SK-N-SH (cell line): ENCODE measurements at regions not wholly inside any gene's neighbourhood (a gene's known extent, or its start where the extent isn't known, plus 50 kb on each side); places are given as distances from the start of the nearest gene placed in this dataset.

Experiments
- EZH2phosphoT487 ChIP-seq: fragments of 200-600 bp; sonication (generic); IDR thresholded peaks from 2 replicates; pipeline ENCODE4 v1.6.1; 2017; ENCODE audit warnings: low read depth, mixed run types, mild to moderate bottlenecking, antibody characterized with exemption, moderate library complexity, borderline replicate concordance
- FOSL2 ChIP-seq: IDR thresholded peaks from 2 replicates; pipeline ENCODE4 v1.4.0; 2012; ENCODE audit warnings: low read depth, mild to moderate bottlenecking, moderate library complexity, borderline replicate concordance
- GABPA ChIP-seq: IDR thresholded peaks from 2 replicates; pipeline ENCODE4 v1.4.0; 2012; ENCODE audit warnings: low read depth, mild to moderate bottlenecking
- NFIC ChIP-seq: IDR thresholded peaks from 2 replicates; pipeline ENCODE4 v1.4.0; 2012; ENCODE audit warnings: borderline replicate concordance
- PBX3 ChIP-seq: IDR thresholded peaks from 2 replicates; pipeline ENCODE4; 2012
- POLR2AphosphoS5 ChIP-seq: IDR thresholded peaks from 2 replicates; pipeline ENCODE4 v1.6.1; 2012; ENCODE audit warnings: low read depth, low read length
- REST ChIP-seq: IDR thresholded peaks from 2 replicates; pipeline ENCODE4 v1.6.1; 2012; ENCODE audit warnings: mild to moderate bottlenecking, low read depth, low read length, moderate library complexity
- RFX5 ChIP-seq: IDR thresholded peaks from 2 replicates; pipeline ENCODE4 v1.6.1; 2012; ENCODE audit warnings: mild to moderate bottlenecking, improper control_type of control experiment, low read length
- SIN3A ChIP-seq: IDR thresholded peaks from 2 replicates; pipeline ENCODE4 v1.6.1; 2012; ENCODE audit warnings: low read depth, mild to moderate bottlenecking, low read length, moderate library complexity, borderline replicate concordance
- SMC3 ChIP-seq: IDR thresholded peaks from 2 replicates; pipeline ENCODE4 v1.6.1; 2012; ENCODE audit warnings: low read depth, low read length, improper control_type of control experiment
- TAF1 ChIP-seq: IDR thresholded peaks from 2 replicates; pipeline ENCODE4 v1.6.1; 2012; ENCODE audit warnings: low read depth, mild to moderate bottlenecking, low read length, moderate library complexity, borderline replicate concordance
- TF ChIP-seq, protein P1 (sequence below): fragments of 200-600 bp; sonication (generic); IDR thresholded peaks from 2 replicates; pipeline ENCODE4 v1.6.1; 2017; ENCODE audit warnings: antibody characterized with exemption, mild to moderate bottlenecking, moderate library complexity

DNA sequence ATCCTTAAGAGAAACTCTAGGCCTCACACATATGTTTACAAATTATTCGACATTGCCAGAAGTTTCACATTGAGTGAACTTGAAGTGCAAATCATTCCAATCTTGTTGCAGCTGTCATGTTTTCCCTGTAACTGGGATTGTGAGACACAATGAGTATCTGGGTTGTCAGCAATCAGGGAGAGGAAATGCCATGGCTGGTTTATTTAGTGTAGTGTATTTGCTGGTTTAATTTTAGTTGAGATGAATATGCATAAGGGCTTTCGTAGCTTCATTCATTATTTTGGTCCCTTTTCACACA, 54.2 kb upstream of the USP1 start:
- TF ChIP-seq NFIC (no peak), EZH2phosphoT487 (no peak), RFX5 (no peak), FOSL2 (no peak), PBX3 (no peak), REST (no peak), SMC3 (no peak), POLR2AphosphoS5 (no peak), GABPA (no peak), SIN3A (no peak), TAF1 (no peak)
- TF ChIP-seq, protein P1, sequence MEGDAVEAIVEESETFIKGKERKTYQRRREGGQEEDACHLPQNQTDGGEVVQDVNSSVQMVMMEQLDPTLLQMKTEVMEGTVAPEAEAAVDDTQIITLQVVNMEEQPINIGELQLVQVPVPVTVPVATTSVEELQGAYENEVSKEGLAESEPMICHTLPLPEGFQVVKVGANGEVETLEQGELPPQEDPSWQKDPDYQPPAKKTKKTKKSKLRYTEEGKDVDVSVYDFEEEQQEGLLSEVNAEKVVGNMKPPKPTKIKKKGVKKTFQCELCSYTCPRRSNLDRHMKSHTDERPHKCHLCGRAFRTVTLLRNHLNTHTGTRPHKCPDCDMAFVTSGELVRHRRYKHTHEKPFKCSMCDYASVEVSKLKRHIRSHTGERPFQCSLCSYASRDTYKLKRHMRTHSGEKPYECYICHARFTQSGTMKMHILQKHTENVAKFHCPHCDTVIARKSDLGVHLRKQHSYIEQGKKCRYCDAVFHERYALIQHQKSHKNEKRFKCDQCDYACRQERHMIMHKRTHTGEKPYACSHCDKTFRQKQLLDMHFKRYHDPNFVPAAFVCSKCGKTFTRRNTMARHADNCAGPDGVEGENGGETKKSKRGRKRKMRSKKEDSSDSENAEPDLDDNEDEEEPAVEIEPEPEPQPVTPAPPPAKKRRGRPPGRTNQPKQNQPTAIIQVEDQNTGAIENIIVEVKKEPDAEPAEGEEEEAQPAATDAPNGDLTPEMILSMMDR: no peak
